H9 (cell line): ENCODE measurements at regions not wholly inside any gene's neighbourhood (a gene's known extent, or its start where the extent isn't known, plus 50 kb on each side); places are given as distances from the start of the nearest gene placed in this dataset.

ENCODE experiments used
- DNase-seq: peaks from one replicate; pipeline ENCODE4 v3.0.0-alpha.2; 2017
- H2AFZ ChIP-seq: one replicate; pipeline ENCODE4 v1.6.1; 2013; ENCODE audit warnings: mild to moderate bottlenecking, low read length, control low read depth, moderate library complexity
- H2AK5ac ChIP-seq: 2 replicates; pipeline ENCODE4 v1.6.1; 2013; ENCODE audit warnings: low read length, control low read depth, mixed read lengths; ENCODE audit not compliant: insufficient read length
- H2BK120ac ChIP-seq: one replicate; pipeline ENCODE4 v1.6.1; 2013; ENCODE audit warnings: low read depth, mild to moderate bottlenecking, low read length, control low read depth, inconsistent platforms; ENCODE audit not compliant: poor library complexity, severe bottlenecking
- H2BK12ac ChIP-seq: 2 replicates; pipeline ENCODE4 v1.6.1; 2013; ENCODE audit warnings: low read length, control low read depth, mixed read lengths, low read depth; ENCODE audit not compliant: insufficient read length
- H2BK15ac ChIP-seq: 2 replicates; pipeline ENCODE4 v1.6.1; 2013; ENCODE audit warnings: low read depth, low read length, control low read depth
- H2BK20ac ChIP-seq: one replicate; pipeline ENCODE4 v1.6.1; 2013; ENCODE audit warnings: low read depth, mild to moderate bottlenecking, low read length, control low read depth, inconsistent platforms; ENCODE audit not compliant: poor library complexity, severe bottlenecking
- H2BK5ac ChIP-seq: 2 replicates; pipeline ENCODE4 v1.6.1; 2013; ENCODE audit warnings: low read length, control low read depth, mixed read lengths; ENCODE audit not compliant: insufficient read length
- H3K14ac ChIP-seq: 2 replicates; pipeline ENCODE4 v1.6.1; 2013; ENCODE audit warnings: low read length, control low read depth; ENCODE audit not compliant: insufficient read depth
- H3K18ac ChIP-seq: 2 replicates; pipeline ENCODE4 v1.6.1; 2013; ENCODE audit warnings: low read depth, mild to moderate bottlenecking, mixed read lengths, low read length, control low read depth; ENCODE audit not compliant: insufficient read length
- H3K23ac ChIP-seq: 2 replicates; pipeline ENCODE4 v1.6.1; 2013; ENCODE audit warnings: low read length, control low read depth, mixed read lengths, low read depth; ENCODE audit not compliant: insufficient read length
- H3K23me2 ChIP-seq: 2 replicates; pipeline ENCODE4 v1.6.1; 2013; ENCODE audit warnings: low read depth, mild to moderate bottlenecking, mixed read lengths, low read length, control low read depth; ENCODE audit not compliant: insufficient read length, poor library complexity, severe bottlenecking
- H3K27ac ChIP-seq: 2 replicates; pipeline ENCODE4 v1.5.1; 2013; ENCODE audit warnings: low read length, control low read depth, mixed read lengths, low read depth; ENCODE audit not compliant: insufficient read length
- H3K27me3 ChIP-seq: 2 replicates; pipeline ENCODE4 v1.6.1; 2013; ENCODE audit warnings: low read length, control low read depth, inconsistent platforms; ENCODE audit not compliant: insufficient read depth
- H3K4ac ChIP-seq: 2 replicates; pipeline ENCODE4 v1.6.1; 2013; ENCODE audit warnings: low read depth, mild to moderate bottlenecking, control low read depth, inconsistent platforms, low read length, moderate library complexity
- H3K4me1 ChIP-seq: 2 replicates; pipeline ENCODE4 v1.6.1; 2013; ENCODE audit warnings: low read length, control low read depth, inconsistent platforms; ENCODE audit not compliant: insufficient read depth
- H3K4me2 ChIP-seq: 2 replicates; pipeline ENCODE4 v1.6.1; 2013; ENCODE audit warnings: low read length, control low read depth, mixed read lengths; ENCODE audit not compliant: insufficient read length, insufficient read depth
- H3K56ac ChIP-seq: 2 replicates; pipeline ENCODE4 v1.6.1; 2013; ENCODE audit warnings: low read depth, mild to moderate bottlenecking, mixed read lengths, low read length, control low read depth; ENCODE audit not compliant: insufficient read length
- H3K79me1 ChIP-seq: 2 replicates; pipeline ENCODE4 v1.6.1; 2013; ENCODE audit warnings: low read depth, mild to moderate bottlenecking, moderate library complexity, low read length, control low read depth, inconsistent platforms; ENCODE audit not compliant: insufficient read depth, poor library complexity, severe bottlenecking
- H3K79me2 ChIP-seq: 2 replicates; pipeline ENCODE4 v1.6.1; 2013; ENCODE audit warnings: low read length, control low read depth, inconsistent platforms; ENCODE audit not compliant: insufficient read depth
- H3K9ac ChIP-seq: 2 replicates; pipeline ENCODE4 v1.6.1; 2013; ENCODE audit warnings: low read length, control low read depth, mixed read lengths; ENCODE audit not compliant: insufficient read length; ENCODE audit errors: extremely low read depth
- H3K9me3 ChIP-seq: one replicate; pipeline ENCODE4 v1.6.1; 2013; ENCODE audit warnings: low read depth, low read length, inconsistent platforms; ENCODE audit not compliant: control insufficient read depth
- H3T11ph ChIP-seq: one replicate; pipeline ENCODE4 v1.6.1; 2013; ENCODE audit warnings: mild to moderate bottlenecking, low read length, control low read depth, inconsistent platforms
- H4K20me1 ChIP-seq: one replicate; pipeline ENCODE4 v1.6.1; 2013; ENCODE audit not compliant: control insufficient read depth, insufficient read length, insufficient read depth
- H4K5ac ChIP-seq: 2 replicates; pipeline ENCODE4 v1.6.1; 2013; ENCODE audit warnings: low read depth, mild to moderate bottlenecking, mixed read lengths, low read length, control low read depth; ENCODE audit not compliant: insufficient read length
- H4K8ac ChIP-seq: replicated peaks from 2 replicates; pipeline ENCODE4 v1.6.1; 2013; ENCODE audit warnings: low read length, control low read depth, mixed read lengths, low read depth; ENCODE audit not compliant: insufficient read length
- H4K91ac ChIP-seq: 2 replicates; pipeline ENCODE4 v1.6.1; 2013; ENCODE audit warnings: low read depth, mild to moderate bottlenecking, moderate library complexity, mixed read lengths, low read length, control low read depth; ENCODE audit not compliant: insufficient read length
- H3K27ac Mint-ChIP-seq, 3 experiments: 2 replicates in 2 of 3; 3 replicates in 1 of 3; pipeline ENCODE4 v1.8.0; 2020 to 2021; ENCODE audit warnings: mixed read lengths in 3 of 3, mild to moderate bottlenecking in 1 of 3, moderate library complexity in 1 of 3
- H3K27me3 Mint-ChIP-seq: 2 replicates; pipeline ENCODE4 v1.8.0; 2021; ENCODE audit warnings: low read depth, mild to moderate bottlenecking, moderate library complexity, mixed read lengths
- H3K36me3 Mint-ChIP-seq, 3 experiments: 2 replicates in 2 of 3; 3 replicates in 1 of 3; pipeline ENCODE4 v1.8.0; 2020 to 2021; ENCODE audit warnings: low read depth in 3 of 3, mixed read lengths in 3 of 3; ENCODE audit not compliant: insufficient read depth in 1 of 3
- H3K4me1 Mint-ChIP-seq, 2 experiments: 2 replicates each; pipeline ENCODE4 v1.8.0; 2020; ENCODE audit warnings: mixed read lengths in 2 of 2
- H3K4me3 Mint-ChIP-seq, 2 experiments: 2 replicates in 1 of 2; 3 replicates in 1 of 2; pipeline ENCODE4 v1.8.0; 2020 to 2021; ENCODE audit warnings: mild to moderate bottlenecking in 2 of 2, mixed read lengths in 2 of 2, moderate library complexity in 1 of 2
- H3K9me3 Mint-ChIP-seq, 2 experiments: 2 replicates in 1 of 2; 3 replicates in 1 of 2; pipeline ENCODE4 v1.8.0; 2020; ENCODE audit warnings: mild to moderate bottlenecking in 2 of 2, mixed read lengths in 2 of 2, moderate library complexity in 1 of 2
- WGBS: extraction: QIAGEN DNeasy Blood & Tissue Kit; methylation state at CpG from one replicate; pipeline ENCODE4 v1.1.7; 2013; ENCODE audit warnings: missing lambda C conversion rate, low lambda C conversion rate, mixed read lengths; ENCODE audit not compliant: insufficient read length; ENCODE audit errors: extremely low coverage; 5-methylcytosine and 5-hydroxymethylcytosine counted together
- TF ChIP-seq, protein P1 (sequence below): fragments of 200-600 bp; sonication (generic); conservative IDR thresholded peaks from 3 replicates; pipeline ENCODE4 v1.8.0; 2021; ENCODE audit warnings: antibody characterized with exemption, mild to moderate bottlenecking

GRCh38 chr9:86494644-86495111, 140.5 kb upstream of the TUT7 start:
- Histone ChIP-seq H4K20me1 (no peaks in the 10 kb centered on the region), H3K18ac (no peak overlapping the region), H3K79me2 (no peaks in the 10 kb centered on the region), H2BK12ac (no peak overlapping the region), H3K23me2 (no peaks in the 10 kb centered on the region), H3K27me3 (no peaks in the 10 kb centered on the region), H2BK20ac (no peak overlapping the region), H3K27ac (no peak overlapping the region), H3K4ac (no peak overlapping the region), H3K79me1 (no peaks in the 10 kb centered on the region), H3K9ac (no peak overlapping the region), H4K8ac (no peak overlapping the region), H4K91ac (no peak overlapping the region), H3K4me2 (no peak overlapping the region), H2BK120ac (no peak overlapping the region), H2AFZ (no peak overlapping the region), H3T11ph (no peak overlapping the region), H3K9me3 (no peaks in the 10 kb centered on the region), H2BK15ac (no peak overlapping the region), H3K23ac (no peak overlapping the region), H2AK5ac (no peak overlapping the region), H2BK5ac (no peak overlapping the region), H3K4me1 (no peaks in the 10 kb centered on the region), H3K14ac (no peak overlapping the region), H4K5ac (no peak overlapping the region), H3K56ac (no peak overlapping the region)
- Mint-ChIP-seq H3K4me1 (no peaks in the 10 kb centered on the region), H3K36me3 (no peaks in the 10 kb centered on the region), H3K9me3 (no peaks in the 10 kb centered on the region), H3K27me3 (no peaks in the 10 kb centered on the region), H3K27ac (no peak overlapping the region), H3K4me3 (no peak overlapping the region)
- no peak for DNase-seq
- TF ChIP-seq, protein P1, sequence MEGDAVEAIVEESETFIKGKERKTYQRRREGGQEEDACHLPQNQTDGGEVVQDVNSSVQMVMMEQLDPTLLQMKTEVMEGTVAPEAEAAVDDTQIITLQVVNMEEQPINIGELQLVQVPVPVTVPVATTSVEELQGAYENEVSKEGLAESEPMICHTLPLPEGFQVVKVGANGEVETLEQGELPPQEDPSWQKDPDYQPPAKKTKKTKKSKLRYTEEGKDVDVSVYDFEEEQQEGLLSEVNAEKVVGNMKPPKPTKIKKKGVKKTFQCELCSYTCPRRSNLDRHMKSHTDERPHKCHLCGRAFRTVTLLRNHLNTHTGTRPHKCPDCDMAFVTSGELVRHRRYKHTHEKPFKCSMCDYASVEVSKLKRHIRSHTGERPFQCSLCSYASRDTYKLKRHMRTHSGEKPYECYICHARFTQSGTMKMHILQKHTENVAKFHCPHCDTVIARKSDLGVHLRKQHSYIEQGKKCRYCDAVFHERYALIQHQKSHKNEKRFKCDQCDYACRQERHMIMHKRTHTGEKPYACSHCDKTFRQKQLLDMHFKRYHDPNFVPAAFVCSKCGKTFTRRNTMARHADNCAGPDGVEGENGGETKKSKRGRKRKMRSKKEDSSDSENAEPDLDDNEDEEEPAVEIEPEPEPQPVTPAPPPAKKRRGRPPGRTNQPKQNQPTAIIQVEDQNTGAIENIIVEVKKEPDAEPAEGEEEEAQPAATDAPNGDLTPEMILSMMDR: no peak
- WGBS: no CpG with 5 or more reads among the region's 5 CpGs
